CD1c-positive myeloid dendritic cell (primary cell): ENCODE measurements at regions not wholly inside any gene's neighbourhood (a gene's known extent, or its start where the extent isn't known, plus 50 kb on each side); places are given as distances from the start of the nearest gene placed in this dataset.
"Not testable (repeated sequence)": the region's sequence is repeated elsewhere in the genome, so short reads cannot be mapped to it uniquely, and the experiment has no call there.

Experiments used
- DNase-seq: peaks from one replicate; pipeline ENCODE4 v3.0.0-alpha.2; 2016; ENCODE audit errors: extremely low spot score

DNA sequence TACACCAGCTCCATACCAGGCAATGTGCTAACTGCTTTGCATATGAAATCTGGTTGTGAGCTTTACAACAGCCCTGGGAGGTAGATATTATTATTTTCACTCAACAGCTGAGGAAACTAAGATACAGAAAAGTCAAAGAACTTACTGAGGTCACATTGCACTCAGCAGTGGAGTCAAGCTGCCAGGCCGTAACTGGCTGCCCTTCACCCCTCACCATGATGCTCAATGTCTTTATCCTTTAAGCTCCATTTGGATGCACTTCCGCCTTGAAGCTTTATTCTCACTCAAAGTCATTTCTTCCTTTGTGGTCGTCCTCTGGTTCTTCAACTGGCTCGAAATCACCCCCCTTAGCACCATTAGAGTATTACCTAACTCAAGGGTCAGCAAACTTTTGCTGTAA is 81.7 kb upstream of the RALGPS2 start:
- DNase-seq = no peak

DNA sequence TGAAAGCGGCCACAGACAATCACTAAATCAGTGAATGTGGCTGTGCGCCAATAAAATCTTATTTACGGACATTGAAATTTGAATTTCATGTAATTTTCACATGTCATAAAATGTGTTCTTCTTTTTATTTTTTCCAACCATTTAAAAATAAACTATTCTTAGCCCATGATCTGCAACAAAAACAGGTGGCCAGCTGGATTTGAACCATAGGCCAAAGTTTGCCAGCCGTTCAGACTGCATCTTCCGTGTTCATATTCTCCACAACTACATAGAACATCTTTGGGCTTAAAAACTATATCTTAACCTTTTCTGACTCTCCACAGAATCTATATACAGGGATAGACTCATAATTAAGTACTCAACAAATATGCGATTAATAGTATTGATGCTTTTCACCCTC is 81.2 kb upstream of the RALGPS2 start:
- DNase-seq = no peak

DNA sequence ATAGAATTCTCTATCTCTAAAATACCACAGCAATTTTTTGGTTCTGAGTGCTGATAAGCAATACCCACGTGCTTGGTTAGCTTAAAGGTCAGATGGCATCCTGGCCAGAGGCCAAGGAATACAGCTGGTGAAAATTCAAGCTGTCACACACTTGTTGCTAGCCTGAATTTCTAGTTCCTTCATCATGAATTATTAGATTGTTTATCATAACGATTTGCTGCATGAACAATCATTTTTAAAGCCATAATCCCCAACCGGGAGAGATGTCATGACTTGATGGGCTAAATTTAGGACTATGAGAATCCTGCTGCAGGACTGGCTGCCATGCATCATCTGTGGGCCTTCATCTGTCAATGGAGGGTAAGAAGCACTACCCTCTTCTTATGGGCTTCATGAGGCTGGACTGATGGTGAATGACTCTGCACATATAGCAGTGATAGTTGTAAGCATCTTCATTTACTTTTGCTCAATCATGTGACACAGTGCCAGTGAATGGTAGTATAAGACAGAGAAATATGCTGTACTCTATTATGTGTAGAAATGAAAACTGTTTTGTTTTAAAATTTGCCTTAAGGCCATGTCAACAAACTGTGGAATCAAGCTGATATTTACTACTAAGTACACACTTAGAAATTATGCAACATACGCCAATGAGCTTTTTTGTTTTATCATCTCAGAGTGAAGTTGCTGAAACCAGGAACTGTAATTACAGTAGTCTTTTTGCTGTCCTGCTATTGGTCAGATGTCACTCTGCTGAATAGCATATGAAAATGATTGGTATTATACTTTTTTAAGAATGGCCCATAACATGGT is 80.5 kb upstream of the RALGPS2 start:
- DNase-seq = no peak

DNA sequence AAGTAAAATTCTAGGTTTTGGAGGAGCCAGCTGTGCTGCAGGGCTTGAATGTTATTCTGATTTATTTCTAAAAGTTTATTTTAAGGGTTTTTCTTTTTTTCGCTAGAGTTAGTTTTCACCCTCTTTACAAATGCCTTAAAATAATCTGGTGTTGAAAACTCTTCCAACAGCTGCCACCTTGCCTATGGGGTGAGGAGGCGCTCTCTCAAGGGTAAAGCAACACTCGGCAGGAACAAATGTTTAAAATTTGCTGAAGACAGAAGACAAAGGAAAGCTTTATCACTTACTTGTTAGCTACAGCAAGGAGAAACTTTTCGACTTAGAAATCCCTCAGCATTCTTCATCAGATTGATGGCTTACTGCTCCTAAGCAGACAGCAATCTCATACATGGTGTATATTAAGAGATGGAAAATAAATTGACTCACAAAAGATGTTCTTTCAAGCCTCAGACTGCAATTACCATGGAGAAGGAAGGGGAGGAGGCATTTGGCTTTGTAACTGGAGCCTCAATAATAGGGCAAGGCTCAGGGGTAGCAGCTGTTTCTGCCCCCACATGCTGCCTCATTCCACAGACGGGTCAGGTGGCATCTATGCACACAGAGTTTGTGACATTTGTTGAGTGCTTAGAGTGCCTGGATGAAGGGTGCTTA is 79.8 kb upstream of the RALGPS2 start:
- no peak for DNase-seq

DNA sequence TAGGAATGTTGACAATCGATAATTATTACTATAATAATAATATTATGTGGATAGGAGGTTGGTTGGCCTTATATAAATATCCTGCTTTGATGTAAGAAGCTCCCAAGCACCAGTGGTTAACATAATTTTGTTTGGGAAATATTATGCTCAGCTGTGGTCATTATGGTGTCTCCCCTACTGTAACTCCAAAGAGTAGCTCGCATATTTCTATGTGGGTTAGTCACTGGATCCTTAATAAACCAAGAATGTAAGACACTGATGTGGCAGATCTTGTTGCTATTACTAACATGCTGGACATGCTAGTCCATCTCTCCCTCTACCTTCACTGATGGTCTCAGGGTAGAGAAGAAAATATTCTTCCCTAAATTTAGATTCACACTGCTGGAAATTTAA is 79.2 kb upstream of the RALGPS2 start:
- no peak for DNase-seq

DNA sequence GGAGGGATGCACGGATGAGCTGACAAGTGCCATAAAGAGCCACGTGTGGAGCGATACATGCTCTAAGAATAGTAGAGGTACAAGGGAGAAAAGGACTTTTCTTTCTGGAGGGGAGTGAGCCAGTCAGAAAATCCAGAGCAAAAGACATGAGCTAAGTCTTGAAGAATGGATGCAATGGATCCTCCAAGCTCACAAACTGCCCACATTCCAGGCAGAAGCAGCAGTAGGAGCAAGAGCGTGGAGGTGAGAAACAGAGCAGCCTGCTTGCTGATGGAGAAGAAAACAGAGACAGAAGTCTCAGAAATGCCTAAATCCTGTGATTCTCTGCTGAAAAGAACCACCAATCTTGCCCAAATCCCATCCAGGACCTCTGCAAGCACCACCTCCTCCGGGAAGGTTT is 78.2 kb upstream of the RALGPS2 start:
- DNase-seq = no peak

DNA sequence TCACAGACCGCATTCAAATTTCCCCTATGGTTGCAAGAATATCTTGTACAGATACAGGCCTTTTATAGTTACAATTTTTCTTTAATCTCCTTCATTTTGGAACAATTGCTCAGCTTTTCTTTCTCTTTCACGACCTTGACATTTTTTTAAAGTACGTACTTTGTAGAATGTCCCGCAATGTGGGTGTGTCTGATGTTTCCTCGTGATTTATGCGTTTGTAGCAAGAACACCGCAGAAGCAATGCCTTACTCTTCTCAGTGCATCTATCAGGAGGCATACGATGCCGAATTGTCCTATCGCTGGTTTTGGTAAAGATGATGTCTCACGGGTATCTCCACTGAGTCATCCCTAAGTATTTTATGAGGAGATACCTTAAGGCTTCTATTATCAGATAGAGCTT is 76.9 kb upstream of the RALGPS2 start:
- DNase-seq = no peak

DNA sequence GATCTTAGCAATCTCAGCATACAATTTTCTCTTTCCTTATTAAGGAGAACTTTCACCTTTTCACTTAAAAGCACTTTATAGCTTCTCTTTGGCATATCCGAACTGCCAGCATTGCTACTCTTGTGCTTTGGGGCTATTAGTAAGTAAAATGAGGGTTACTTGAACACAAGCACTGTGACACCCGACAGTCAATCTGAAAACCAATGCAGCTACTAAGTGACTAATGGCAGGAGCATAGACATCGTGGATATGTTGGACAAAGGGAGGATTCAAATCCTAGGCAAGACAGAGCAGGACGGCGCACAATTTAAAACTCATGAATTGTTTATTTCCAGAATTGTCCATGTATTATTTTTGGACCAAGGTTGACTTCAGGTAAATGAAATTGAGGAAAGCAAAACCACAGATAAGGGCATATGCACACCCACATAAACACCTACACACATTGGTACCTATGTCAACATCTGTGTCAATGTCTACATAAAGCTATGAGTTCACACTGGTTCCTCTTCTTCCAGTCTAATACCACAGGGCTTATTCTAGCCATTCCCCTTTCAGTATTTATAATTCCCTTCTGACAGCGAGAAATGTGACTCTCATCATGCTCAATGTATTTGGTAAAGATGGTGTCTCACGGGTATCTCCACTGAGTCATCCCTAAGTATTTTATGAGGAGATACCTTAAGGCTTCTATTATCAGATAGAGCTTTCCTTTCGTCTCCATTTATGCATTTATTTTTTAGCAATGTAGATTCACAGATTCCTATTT is 75.3 kb upstream of the RALGPS2 start:
- no peak for DNase-seq

DNA sequence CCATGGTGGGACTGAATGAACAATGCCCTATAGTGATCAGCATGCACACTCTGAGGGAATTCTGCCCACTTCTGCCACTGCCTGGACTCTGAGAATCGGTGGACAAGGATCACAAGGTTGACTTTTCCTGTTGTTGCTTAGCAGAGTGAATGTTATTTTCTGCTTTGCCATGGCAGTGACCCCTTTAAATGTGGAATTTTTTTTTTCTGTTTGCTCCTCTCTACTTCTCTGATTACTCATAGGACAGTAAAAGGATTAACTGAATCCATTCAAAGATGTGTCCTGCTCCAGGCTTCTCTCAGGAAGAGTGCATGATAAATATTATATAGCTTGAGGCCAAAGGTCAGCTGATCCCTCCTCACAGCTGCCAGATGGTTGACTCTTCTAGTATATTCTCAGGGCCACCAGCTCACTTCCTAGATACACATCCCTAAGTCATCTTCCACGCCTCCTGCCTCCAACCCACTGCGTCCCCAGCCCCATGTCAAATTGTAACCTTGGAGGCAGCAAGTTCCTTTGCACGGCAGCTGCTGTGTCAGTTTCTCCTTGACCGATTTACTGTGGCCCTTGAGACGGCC is 74.0 kb upstream of the RALGPS2 start:
- DNase-seq = no peak

DNA sequence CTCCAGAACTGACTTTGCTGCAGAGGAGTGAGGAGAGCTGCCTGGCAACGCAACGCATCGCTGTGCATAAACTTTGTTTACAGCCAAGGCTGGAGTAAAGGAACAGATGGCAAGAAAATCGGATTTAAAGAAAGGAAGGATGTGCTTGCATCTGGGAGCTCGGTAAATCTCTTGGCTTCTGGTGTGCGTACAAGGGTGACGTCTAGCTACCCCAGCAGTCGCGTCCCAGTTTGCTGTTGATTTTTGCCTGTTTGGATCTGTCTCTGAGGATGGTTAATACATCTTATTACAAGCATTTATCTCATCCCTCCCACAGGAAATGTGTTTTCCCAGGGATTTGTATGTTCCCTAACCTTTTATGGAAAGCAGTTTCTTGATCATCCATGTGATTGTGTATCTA is 73.3 kb upstream of the RALGPS2 start:
- no peak for DNase-seq

DNA sequence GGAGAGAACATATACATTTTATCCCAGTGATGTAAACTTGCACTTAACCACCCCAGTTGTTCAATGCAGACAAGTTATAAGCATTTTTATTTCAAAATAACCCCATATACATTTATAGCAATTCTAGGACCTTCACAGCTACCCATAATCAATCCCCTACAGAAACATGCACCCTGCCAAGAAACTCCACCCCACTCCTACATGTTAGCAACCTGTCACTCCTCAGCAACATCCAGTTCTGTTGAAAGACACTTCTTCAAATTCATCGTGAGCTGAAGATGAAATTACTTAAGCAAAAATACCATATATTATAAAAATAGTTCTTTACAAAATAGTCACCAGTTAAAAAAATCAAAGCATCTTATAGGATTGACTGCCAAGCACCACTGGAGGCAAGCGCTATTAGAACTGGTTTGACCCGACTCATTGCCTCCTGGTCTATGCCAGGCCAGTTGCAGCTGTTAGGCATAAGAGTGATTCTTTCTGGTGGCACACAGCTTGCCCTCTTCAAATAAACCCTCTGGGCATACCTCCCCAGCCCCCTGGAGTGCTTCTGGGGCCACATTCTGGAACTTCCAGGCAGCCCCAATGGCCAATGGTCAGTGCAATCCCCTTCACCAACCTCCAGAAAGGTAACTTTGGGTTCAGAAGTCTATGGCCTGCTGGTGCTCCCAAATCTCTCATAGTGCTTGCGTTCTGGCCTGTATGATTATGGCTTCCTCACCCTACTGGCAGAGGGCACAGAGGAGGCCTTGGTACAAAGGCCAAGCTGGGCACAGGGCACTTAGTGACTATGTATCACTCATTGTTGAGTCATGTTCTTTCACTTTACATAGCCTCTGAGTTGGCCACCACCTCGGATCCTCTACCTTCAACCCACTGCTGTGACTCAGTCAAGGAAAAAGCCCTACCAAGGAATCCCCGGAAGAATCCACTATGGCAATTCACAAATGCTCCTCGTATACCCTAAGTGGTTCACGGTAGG is 72.2 kb upstream of the RALGPS2 start:
- DNase-seq = no peak

DNA sequence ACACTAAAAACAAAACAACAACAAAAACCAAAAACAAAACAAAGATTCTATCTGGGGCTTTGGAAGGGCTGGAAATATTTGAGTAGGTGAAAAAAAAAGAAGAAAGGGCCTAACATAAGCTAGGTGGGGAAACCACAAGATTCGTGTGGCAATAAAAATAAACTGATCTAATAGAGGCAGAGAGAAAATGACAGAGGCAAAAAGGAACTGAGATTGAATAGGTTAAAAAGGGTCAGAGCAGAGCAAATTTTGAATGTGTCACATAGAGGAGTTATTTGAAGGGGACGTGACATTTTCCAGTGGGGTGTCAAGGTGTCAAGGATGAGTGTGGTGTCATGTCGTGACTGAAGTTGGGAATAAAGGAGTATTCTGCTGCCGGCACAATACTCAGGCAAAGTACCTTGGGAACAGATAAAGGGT is 65.2 kb upstream of the RALGPS2 start:
- DNase-seq = no peak

DNA sequence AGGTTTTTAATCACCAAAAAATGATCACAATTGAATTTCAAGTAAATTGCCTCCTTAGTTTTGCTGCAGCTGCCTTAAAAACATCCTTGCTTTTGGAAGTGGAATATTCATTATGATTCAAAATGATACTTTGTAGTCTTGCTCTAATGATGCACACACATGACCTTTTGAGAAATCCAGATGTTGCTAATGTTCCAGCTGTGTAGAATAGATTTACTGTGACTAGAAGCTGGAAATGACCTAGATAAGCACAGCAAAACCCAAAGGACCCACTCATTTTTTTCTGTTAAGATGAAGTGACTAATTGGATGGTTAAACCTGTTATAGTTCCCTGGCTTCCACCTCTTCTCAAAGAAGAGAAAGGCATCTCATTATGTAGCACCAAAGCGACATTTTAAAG is 64.6 kb upstream of the RALGPS2 start:
- DNase-seq = no peak

DNA sequence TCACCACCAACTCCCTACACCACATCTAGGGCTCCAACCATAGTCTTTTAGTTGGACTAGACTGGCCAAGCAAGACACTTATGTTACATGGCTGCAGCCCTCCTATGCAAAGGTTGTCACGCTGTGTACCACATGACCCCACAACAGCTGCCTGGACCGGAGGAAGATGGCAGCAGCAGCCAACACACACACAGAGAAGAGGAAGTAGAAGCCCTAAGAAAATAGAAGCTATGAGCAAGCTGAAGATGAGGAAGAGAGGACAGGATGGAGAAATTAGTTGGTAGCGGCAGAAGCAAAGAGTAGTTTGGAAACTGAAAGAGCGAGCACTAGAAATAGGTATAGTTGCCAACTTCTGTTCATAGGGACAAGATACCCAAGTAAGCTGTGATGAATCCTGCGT is 60.8 kb upstream of the RALGPS2 start:
- peak; percentile 10 for DNase-seq

DNA sequence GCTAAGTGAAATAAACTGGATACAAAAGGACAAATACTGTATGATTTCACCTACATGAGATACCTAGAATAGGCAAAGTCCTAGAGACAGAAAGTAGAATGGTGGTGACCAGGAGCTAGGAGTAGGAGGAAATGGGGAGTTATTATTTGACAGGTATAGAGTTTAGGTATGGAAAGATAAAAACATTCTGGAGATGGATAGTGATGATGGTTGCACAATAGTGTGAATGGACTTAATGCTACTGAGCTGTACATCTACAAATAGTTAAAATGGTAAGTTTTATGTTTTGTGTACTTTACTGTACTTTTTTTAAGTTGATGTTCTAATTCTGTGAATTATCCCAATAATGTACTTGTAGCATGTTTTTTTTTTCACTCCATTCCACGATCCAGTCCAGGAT is 59.5 kb upstream of the RALGPS2 start:
- DNase-seq = no peak

DNA sequence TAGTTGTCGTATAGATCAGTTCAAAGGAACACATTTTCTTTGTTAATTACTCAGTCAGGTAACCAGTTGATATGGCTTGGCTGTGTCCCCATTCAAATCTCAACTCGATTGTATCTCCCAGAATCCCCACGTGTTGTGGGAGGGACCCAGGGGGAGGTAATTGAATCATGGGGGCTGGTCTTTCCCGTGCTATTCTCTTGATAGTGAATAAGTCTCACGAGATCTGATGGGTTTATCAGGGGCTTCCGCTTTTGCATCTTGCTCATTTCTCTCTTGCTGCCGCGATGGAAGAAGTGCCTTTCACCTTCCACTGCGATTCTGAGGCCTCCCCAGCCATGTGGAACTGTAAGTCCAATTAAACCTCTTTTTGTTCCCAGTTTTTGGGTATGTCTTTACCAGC is 58.2 kb upstream of the RALGPS2 start:
- not testable (repeated sequence) for DNase-seq

DNA sequence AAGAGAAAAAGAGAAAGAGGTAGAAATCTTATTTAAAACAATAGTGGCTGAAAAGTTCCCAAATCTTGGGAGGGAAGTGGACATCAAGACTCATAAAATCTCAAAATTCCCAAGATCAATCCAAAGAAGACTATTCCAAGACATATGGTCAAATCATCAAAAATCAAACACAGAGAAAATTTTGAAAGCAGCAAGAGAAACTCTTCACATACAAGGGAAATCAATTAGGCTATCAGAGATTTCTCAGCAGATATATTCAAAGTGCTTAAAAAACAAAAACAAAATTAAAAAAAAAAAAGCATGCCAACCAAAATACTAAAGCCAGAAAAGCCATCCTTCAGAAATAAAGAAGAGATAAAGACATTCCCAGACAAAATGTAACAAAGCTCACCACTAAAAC is 52.6 kb upstream of the RALGPS2 start:
- no peak for DNase-seq

DNA sequence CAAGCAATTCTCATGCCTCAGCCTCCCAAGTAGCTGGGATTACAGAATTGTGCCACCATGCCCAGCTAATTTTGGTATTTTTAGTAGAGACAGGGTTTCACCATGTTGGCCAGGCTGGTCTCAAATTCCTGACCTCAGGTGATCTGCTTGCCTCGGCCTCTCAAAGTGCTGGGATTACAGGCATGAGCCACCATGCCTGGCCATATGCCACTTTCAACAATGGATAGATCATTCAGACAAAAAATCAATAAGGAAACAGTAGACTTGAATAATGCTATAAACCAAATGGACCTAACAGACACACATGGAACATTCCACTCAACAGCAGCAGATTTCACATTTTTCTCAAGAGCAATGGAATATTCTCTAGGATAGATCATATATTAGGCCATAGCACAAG is 50.5 kb upstream of the RALGPS2 start:
- not testable (repeated sequence) for DNase-seq
